ENCODE measurements at regions not wholly inside any gene's neighbourhood (a gene's known extent, or its start where the extent isn't known, plus 50 kb on each side); places are given as distances from the start of the nearest gene placed in this dataset.
"Not testable (repeated sequence)": the region's sequence is repeated elsewhere in the genome, so short reads cannot be mapped to it uniquely, and the experiment has no call there.

DNA sequence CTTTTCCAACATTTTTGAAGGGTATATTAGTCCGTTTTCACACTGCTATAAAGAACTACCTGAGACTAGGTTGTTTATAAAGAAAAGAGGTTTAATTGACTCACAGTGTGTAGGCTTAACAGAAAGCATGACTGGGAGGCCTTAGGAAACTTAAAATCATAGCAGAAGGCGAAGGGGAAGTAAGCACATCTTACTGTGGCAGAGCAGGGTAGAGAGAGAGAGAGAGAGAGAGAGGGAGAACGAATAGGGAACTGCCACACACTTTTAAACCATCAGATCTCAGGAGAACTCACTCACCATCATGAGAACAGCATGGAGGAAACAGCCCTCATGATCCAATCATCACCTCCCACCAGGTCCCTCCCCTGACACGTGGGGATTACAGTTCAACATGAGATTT lies 420.3 kb downstream of the SOCS6 start:
- DNase-seq (ENCODE audit: low read depth in 4 of 4, low spot score in 2 of 4): no peak

DNA sequence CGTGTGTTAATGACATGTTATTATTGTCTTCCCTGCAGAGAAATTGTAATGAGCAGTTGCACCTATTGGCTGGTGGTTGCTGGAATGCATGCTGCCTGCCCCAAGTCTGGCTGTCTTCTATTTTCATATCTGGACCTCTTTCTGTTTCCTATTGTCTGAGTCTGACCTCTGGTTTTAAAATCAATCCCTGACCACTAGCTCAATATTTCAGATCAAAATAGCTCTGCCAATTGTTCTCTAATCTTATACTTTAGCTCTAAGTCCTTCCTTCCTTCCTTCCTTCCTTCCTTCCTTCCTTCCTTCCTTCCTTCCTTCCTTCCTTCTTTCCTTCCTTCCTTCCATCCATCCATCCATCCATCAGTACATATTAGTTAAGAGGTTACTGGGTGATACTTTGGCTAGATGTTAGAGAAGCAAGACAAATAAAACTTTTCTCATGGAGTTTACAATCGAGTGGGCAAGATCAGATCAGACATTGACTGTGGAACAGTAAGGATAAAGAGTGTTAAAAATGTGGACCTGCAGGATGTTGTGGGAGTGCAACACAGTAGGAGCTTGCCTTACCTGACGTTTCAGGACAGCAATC lies 417.1 kb downstream of the SOCS6 start:
- DNase-seq (ENCODE audit: low read depth in 4 of 4, low spot score in 2 of 4): no peak

DNA sequence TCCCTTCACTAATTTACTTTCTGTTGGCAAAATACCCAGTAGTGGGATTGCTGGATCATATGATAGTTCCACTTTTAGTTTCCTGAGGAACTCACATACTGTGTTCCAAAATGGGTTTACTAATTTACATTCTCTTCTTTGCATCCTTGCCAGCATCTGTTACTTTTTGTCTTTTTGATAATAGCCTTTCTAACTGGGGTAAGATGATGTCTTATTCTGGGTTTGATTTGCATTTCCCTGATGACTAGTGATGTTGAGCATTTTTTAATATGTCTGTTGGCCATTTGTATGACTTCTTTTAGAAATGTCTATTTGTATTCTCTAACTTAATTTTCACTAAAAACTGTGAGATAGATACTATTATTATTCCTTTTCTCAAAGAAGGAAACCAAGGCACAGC lies 411.7 kb downstream of the SOCS6 start:
- DNase-seq (ENCODE audit: low read depth in 4 of 4, low spot score in 2 of 4): no peak

DNA sequence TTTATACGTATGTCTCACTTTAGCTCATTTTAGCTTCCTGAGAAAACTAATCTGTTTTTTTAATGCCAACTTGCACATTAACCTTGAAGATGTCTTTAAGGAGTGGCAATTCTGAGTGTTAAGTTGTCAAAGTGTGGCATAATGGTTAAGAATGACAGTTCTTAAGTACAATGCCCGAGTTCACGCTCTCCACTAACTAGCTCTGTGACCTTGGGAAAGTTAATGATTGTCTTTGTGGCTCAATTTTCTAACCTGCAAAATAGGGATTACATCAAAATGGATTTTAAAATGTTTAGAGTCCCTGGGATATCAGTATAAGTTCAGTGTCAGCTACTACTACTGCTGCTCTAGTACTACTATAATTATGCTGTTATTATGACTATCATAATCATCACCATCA lies 409.7 kb downstream of the SOCS6 start:
- no peak for DNase-seq (ENCODE audit: low read depth in 4 of 4, low spot score in 2 of 4)

DNA sequence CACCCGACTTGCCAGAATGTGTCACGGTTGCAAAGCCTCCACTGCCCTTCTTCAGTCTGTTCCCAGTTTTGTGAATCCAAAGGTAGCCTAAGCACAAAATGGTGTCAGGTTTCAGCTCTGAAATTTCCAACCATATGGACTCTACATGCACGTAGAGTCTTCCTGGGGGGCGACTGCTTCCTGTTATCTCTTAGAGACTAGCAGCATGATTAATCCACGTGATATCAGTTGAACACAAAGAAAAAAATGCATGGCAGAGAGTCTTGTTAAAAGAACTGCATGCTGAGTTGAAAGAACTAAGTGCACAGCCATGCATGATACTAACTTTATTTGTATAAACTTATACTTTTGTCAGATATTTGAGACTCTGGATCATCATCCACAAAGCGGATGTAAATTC lies 404.4 kb downstream of the SOCS6 start:
- DNase-seq (ENCODE audit: low read depth in 4 of 4, low spot score in 2 of 4): no peak

DNA sequence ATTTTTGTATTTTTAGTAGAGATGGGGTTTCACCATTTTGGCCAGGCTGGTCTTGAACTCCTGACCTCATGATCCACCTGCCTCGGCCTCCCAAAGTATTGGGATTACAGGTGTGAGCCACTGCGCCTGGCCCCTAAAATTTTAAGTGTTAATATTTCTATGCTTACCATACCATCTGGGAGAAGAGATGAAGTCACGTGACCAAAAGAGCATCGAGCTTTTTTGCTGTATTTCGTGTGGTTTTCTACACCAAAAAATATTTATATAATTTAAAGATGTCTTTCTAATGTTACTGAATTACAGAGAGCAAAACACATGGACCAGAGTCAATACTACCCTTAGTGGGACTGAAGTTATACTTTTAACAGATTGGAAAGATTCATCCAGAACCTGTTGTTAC lies 400.9 kb downstream of the SOCS6 start:
- DNase-seq (ENCODE audit: low read depth in 4 of 4, low spot score in 2 of 4): not testable (repeated sequence)

DNA sequence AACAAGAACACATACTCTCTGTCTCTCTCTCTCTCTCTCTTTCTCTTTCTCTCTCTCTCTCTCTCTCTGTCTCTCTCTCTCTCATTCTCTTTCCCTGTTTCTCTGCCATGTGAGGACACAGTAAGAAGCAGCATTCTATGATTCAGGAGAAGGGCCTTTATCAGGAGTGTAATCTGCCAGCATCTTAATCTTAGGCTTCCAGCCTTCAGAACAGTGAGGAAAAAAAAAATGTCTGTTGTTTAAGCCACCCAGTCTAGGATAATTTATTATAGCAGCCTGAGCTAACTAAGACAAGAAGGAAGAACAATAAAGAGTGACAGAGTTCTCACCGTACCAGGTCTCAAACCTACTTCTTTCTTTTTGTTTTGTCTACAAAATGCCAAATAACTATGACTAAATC lies 399.4 kb downstream of the SOCS6 start:
- DNase-seq (ENCODE audit: low read depth in 4 of 4, low spot score in 2 of 4): no peak

DNA sequence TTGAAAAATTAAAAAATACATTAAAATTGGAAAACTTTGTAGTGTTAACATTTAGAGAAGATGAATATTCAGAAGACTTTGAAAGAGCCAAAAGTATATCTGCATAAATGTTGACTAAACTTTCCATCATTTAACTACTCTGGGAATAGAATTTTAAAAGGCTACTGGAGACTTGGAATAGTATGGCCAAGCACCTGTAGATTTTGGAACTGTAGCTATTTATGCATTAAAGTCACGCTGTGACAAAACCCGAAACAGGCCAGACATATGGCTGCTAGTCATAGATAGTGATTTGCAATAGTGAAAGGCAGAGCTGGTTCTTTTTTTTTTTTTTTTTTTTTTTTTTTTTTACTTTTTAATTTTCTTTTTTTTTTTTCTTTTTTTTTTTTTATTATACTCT lies 396.0 kb downstream of the SOCS6 start:
- DNase-seq (ENCODE audit: low read depth in 4 of 4, low spot score in 2 of 4): no peak

DNA sequence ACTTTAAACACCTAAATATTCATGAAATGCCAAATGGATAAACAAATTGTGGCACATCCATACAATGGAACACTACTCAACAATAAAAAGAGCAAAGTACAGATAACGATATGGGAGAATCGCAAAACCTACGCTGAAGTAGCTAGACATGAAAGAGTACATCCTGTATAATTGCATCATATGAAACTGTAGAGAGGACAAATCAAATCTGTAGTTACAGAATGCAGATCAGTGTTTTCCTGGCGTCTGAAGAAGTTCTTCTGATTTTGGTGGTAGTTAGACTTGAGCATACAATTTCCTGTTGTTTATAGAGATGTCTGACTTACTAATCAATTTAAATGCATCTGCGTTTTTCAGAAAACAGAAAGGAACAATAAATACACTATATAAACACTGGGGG lies 394.4 kb downstream of the SOCS6 start:
- no peak for DNase-seq (ENCODE audit: low read depth in 4 of 4, low spot score in 2 of 4)

DNA sequence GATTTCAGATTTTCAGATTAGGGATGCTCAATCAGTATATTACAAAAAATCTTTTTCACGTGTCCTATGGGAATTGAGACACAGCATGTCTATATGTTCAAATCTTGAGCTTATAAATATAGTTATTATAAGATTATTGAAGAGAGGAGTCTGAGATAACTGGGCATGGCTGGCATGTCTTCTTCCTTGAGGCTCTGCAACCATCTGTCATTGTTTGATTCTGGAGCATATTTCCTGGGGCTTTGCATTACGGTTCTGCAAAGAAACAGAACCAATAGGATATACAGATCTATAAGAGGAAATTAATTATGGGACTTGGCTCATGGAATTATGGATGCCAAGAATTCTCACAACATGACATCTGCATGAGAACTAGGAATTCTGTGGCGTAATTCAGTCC lies 386.1 kb downstream of the SOCS6 start:
- DNase-seq (ENCODE audit: low read depth in 4 of 4, low spot score in 2 of 4): no peak

DNA sequence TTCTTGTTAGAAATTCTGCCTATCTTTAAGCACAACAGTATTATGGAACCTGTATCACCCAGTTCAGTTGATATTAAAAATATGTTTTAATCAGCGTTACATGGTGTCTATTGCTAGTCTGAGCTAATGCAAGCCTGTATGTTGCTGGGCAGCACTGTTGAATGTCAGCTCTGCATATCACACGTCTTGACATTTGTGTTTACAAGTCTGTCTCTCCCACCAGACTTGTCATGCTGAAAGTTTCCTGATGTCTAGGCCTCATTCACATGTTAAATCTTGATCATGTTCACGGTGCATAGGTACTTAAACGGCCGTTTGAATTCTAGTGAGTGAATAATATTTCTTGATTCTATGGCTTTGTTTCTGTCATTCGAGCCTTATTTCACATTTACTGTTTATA lies 385.0 kb downstream of the SOCS6 start:
- no peak for DNase-seq (ENCODE audit: low read depth in 4 of 4, low spot score in 2 of 4)

DNA sequence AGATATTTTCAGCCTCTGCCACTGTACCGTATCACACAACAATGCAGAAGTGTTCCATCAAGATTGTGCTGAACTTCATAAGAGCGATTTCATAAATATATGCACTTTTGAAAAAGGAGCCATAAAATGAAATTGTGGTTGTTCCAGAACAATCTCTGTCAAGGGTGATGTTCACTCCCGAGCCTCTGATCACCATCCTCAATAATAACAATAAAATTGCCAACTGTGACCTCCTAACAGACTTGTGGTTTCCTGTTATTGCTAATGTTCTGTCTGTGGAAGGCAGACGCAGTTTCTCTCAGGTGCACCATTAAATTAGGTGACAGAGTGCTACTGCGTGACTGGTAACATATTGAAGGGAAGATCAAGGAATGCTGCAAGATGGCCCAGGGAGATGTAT lies 383.7 kb downstream of the SOCS6 start:
- no peak for DNase-seq (ENCODE audit: low read depth in 4 of 4, low spot score in 2 of 4)

DNA sequence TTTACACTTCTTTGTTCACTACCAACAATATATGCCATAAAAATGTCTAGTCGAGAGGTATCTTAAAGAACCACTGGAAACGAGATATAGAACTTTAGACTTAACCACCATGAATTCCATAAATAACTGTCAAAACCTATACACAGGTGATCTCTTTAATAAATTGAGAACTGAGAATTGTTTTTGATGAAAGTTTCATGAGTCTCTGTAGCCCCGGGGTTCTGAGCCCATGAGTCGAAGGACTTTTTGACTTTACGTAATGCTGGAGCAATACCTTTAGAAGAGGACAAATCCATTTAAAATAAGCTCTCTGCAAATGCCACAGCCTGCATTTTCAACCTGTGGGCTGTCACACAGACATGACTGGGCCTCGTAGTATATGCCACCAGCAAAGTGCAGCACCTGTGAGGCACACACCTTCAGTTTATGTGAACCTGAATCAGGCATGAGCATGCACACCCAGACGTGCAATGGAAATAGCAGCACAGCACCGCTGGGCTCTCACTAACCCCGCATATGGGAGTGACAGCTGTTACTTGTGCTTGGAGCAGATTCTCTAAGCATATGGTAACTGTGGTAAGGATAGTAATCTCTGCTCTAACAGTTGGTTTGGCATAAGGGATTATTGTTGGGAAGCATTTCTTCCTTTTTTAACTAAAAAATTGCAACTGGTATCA lies 383.2 kb downstream of the SOCS6 start:
- DNase-seq (ENCODE audit: low read depth in 4 of 4, low spot score in 2 of 4): no peak

DNA sequence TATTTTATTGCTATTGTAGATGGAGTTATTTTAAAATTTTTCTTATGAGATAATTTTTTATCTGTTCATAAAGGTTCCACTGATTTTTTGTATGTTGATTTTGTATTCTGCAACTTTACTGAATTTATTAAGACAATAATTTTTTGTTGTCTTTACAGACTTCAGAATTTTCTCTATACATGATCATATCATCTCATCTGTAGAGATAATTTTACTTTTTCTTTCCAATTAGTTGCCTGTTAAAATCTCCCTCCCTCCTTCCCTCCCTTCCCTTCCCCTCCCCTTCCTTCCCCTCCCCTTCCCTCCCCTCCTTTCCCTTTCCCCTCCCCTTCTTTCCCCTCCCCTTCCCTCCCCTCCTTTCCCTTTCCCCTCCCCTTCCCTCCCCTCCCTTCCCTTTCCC lies 378.1 kb downstream of the SOCS6 start:
- no peak for DNase-seq (ENCODE audit: low read depth in 4 of 4, low spot score in 2 of 4)

DNA sequence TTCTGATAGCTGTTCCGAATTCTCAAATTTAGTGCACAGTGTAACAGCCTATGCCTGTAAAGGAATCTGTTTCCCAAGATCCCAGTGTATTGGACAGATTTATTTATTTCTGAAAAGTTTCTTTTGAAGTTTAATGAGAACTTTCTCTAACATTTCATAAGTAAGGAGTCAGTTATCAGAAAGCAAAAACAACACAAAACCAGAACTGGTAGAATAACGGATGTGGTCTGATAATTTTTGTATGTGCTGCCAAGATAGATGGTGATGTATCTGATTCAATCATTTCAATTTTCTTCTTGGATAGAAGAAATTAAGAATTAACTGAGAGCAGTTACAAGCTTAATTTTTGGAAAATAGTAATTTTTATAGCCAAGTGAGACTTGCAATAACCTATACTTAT lies 374.3 kb downstream of the SOCS6 start:
- no peak for DNase-seq (ENCODE audit: low read depth in 4 of 4, low spot score in 2 of 4)

DNA sequence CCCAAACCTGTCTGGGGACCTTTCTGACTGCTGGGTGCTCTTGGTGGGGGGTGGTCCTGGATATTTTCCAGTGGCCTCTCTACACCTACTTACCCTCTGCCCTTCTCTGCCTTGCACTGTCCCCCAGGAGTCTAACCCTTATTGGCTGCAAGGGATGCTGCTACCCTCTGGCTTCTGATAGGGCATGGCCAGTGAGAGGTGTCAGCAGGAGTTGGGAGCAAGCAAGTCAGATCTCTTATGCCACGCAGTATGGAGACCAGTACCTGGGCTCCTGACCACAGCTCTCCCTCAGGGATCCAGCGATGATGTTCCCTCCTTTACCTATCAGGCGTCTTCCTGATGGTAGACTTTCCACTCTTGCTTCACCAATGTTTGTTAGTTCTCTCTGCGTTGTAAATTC lies 373.7 kb downstream of the SOCS6 start:
- no peak for DNase-seq (ENCODE audit: low read depth in 4 of 4, low spot score in 2 of 4)

DNA sequence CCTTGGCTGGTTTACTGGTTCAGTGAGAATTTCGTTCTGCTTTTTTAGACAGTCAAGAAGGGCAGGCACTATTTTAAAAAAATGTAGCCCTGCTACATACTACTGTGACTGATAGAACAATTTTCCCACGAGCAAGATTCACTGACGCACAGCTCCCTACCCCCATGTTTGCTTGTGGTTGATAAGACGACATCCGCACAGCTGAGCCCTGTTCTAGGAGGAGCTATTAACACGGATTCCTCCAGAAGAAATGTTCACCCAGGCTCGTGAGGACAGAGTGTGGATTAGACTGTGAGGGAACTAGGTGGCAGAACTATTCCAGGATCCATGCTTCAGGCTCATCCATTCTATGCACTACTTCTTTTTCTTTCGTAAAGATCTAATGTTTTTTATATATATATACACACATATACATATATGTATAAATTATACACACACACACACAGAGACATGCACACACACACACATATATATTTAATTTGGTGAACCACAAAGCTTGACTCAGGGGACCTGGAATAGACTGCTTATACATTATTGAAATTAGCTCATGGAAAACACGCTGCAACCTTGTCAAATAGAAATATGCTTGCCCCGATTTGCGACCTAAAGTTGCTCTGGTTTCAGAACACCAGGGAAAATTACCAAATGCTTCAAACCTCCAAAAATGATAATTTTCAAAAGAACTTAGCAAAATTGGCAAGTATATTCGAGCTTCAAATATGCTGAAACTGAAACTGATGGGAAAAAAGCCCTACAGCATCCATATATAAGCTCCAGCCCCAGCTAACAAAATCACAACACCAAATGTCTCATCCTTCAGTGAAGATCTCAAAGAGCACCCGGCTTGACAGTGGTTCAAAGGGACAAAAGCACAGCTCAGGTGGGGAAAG lies 370.4 kb downstream of the SOCS6 start:
- no peak for DNase-seq (ENCODE audit: low read depth in 4 of 4, low spot score in 2 of 4)

DNA sequence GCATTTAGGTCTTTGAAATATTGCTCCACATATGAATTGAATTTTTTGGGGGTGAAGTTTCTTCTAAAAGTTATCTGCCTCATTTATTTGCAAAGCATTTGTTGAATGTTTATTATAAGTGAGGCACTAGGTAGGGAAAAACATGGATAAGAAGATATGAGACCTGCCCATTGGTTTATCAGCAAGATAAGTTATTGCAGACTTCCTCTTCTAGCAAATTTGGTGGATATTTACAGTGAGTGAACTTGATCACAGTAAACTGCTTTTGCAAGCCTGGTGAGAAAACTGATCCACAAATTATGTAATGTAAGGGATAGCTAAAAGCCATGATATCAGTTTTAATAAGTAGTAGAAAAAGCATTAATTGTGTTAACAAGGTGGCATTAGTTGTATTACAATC lies 364.8 kb downstream of the SOCS6 start:
- no peak for DNase-seq (ENCODE audit: low read depth in 4 of 4, low spot score in 2 of 4)

DNA sequence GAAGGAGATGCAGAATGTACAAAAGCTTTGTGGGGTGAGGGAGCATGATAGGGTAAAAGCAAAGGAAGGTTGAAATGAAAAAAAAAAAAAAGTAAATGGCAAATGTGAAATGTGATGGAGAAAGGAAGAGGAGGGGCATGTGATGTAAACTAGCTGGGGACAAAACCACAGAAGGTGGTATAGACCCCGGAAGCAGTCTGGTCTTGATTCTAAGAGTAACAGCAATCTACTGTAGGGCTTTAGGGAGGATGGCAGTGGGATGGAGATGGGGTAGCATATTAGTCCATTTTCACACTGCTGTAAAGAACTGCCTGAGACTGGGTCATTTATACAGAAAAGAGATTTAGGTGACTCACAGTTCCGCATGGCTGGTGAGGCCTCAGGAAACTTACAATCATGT lies 362.0 kb downstream of the SOCS6 start:
- no peak for DNase-seq (ENCODE audit: low read depth in 4 of 4, low spot score in 2 of 4)

DNA sequence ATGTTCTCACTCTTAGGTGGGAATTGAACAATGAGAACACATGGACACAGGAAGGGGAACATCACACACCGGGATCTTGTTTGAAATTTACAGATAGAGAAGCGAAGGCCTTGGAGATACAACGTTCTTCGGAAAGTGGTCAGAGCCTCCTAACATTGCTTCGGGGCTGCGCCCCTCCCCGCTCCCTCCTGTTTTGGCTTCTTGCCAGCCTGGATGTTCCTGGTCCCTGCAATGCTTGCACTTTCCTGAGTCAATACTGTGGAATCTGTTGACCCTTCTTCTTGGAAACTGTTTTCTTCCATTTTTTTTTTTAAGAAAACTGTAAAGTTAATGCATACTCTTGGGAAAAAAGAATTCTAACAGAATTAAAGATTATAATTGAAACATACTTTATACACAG lies 360.8 kb downstream of the SOCS6 start:
- DNase-seq (ENCODE audit: low read depth in 4 of 4, low spot score in 2 of 4): no peak

DNA sequence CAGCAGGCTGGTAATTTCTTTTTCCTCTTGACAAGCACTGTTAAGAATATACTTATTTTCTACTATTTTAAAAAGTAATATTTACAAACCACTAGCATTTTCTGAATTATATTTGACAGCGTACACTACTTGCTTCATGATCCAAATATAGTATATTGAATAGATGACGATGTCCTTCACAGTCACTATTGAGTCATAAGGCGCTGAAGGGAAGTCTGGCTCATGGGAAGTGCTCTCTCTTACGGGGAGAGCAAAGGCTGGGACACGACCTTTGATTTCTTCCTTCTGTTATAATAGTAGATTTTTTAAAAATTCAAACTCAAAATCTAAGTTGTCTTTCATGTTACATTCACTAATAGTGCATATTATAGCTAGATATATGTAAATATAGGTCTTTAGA lies 357.1 kb downstream of the SOCS6 start:
- DNase-seq (ENCODE audit: low read depth in 4 of 4, low spot score in 2 of 4): no peak

DNA sequence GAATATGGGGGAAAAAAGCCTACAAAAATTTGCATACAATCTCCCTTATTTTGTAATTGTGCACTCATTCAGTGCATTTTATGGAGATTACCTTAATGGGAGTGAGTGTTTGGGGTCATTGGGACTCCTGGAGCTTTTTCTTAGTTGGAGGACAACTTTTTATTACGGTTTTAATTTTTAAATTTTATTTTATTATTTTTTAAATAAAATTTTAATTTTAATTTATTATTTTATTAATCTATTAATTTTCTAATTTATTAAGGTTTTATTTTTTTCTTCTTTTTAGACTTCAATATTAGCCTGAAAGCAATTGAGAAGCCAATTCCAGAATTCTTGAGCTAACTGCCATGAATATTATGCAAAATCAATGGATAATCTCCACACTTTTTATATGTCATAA lies 355.0 kb downstream of the SOCS6 start:
- DNase-seq (ENCODE audit: low read depth in 4 of 4, low spot score in 2 of 4): no peak

Data from left renal cortex interstitium (tissue), 4 donors.